K562 (cell line): ENCODE measurements at regions not wholly inside any gene's neighbourhood (a gene's known extent, or its start where the extent isn't known, plus 50 kb on each side); places are given as distances from the start of the nearest gene placed in this dataset.
A peak's percentile ranks its signal among the peaks of the same experiment; 100 is the strongest.

Experiments used
- ATAC-seq: fragments of 200-7000 bp; cut with Tn5 transposase; 3 replicates; pipeline ENCODE4 v1.9.1; 2020; ENCODE audit warnings: moderate library complexity
- BruUV-seq: library from RNA; stranded (reverse); fragments of 400-500 nt; replicated peaks from 2 replicates; lab custom pipeline; 2021; lab: Mats Ljungman, UMichigan
- CTCF ChIA-PET: fragments of 300-600 bp; formaldehyde crosslinking; extraction: SDS; loops from one replicate; lab custom pipeline; 2021; ENCODE audit warnings: low intra/inter-chr PET ratio; lab: Yijun Ruan, JAX
- POLR2A ChIA-PET: fragments of 300-600, 350-650 bp; sonication (Branson Sonifier 250); formaldehyde crosslinking; extraction: SDS; loops from one replicate; lab custom pipeline; 2021; ENCODE audit warnings: antibody characterized with exemption, inconsistent platforms; lab: Yijun Ruan, JAX
- DNase-seq, 4 experiments: peaks; one replicate each; pipeline versions ENCODE4 v3.0.0 to v3.0.0-alpha.2; 2011 to 2018; ENCODE audit warnings: low spot score in 3 of 4, mixed read lengths in 3 of 4; ENCODE audit errors: extremely low read depth in 1 of 4
- FAIRE-seq: peaks from 2 replicates; lab custom pipeline; 2011; peaks lifted over from hg19 to GRCh38; lab: Jason Lieb, UNC
- H2AFZ ChIP-seq: 2 replicates; pipeline ENCODE4 v1.6.0; 2011; ENCODE audit warnings: low read depth, low read length, control low read depth, inconsistent platforms
- H3K27ac ChIP-seq: fragments of 200-600 bp; 3 replicates; pipeline ENCODE4 v1.8.0; 2011; ENCODE audit warnings: low read depth, mild to moderate bottlenecking, control low read depth, inconsistent platforms, low read length, moderate library complexity, mixed read lengths; ENCODE audit errors: extremely low read depth
- H3K27me3 ChIP-seq, 2 experiments: fragments of 300-600 bp in 1 of 2; 2 replicates in 1 of 2; 3 replicates in 1 of 2; pipeline versions ENCODE4 v1.6.0 to v1.8.0; 2011; ENCODE audit warnings: inconsistent platforms in 2 of 2, low read length in 2 of 2, mild to moderate bottlenecking in 1 of 2, mixed read lengths in 1 of 2, moderate library complexity in 1 of 2; ENCODE audit not compliant: control insufficient read depth in 2 of 2, insufficient read depth in 2 of 2
- H3K36me3 ChIP-seq: fragments of 300-600 bp; 3 replicates; pipeline ENCODE4 v1.8.0; 2011; ENCODE audit warnings: mild to moderate bottlenecking, low read length, inconsistent platforms; ENCODE audit not compliant: control insufficient read depth, insufficient read depth
- H3K4me1 ChIP-seq, 2 experiments: fragments of 200-600 bp in 1 of 2; replicated peaks in 1 of 2; 2 replicates in 1 of 2; 3 replicates in 1 of 2; pipeline versions ENCODE4 v1.5.1 to v1.8.0; 2011; ENCODE audit warnings: inconsistent platforms in 2 of 2, low read length in 2 of 2, mild to moderate bottlenecking in 1 of 2, mixed read lengths in 1 of 2, moderate library complexity in 1 of 2; ENCODE audit not compliant: control insufficient read depth in 2 of 2, insufficient read depth in 2 of 2
- H3K4me2 ChIP-seq: 2 replicates; pipeline ENCODE4 v1.6.1; 2011; ENCODE audit warnings: low read length, control low read depth, inconsistent platforms, mixed read lengths; ENCODE audit not compliant: insufficient read depth
- H3K4me3 ChIP-seq: fragments of 200-600 bp; sonication (generic), shearing (Covaris generic); 2 replicates; pipeline ENCODE4 v1.5.1; 2016; ENCODE audit warnings: control low read depth, inconsistent platforms
- H3K79me2 ChIP-seq: fragments of 200-600 bp; 3 replicates; pipeline ENCODE4 v1.8.0; 2011; ENCODE audit warnings: low read length, inconsistent platforms; ENCODE audit not compliant: control insufficient read depth, insufficient read depth
- H3K9ac ChIP-seq, 2 experiments: 2 replicates each; pipeline versions ENCODE4 v1.6.0 to v1.6.1; 2011; ENCODE audit warnings: low read depth in 2 of 2, low read length in 2 of 2, control low read depth in 1 of 2, inconsistent platforms in 1 of 2, mild to moderate bottlenecking in 1 of 2, mixed read lengths in 1 of 2; ENCODE audit not compliant: insufficient read depth in 1 of 2
- H3K9me1 ChIP-seq: one replicate; pipeline ENCODE4 v1.6.0; 2011; ENCODE audit warnings: inconsistent platforms, mild to moderate bottlenecking, low read length, moderate library complexity; ENCODE audit not compliant: control insufficient read depth, insufficient read depth
- H3K9me3 ChIP-seq: replicated peaks from 2 replicates; pipeline ENCODE4 v1.5.1; 2011; ENCODE audit warnings: low read depth, low read length, inconsistent platforms; ENCODE audit not compliant: control insufficient read depth, insufficient read depth
- H4K20me1 ChIP-seq: replicated peaks from 2 replicates; pipeline ENCODE4 v1.6.1; 2011; ENCODE audit warnings: low read length, inconsistent platforms, mixed read lengths; ENCODE audit not compliant: control insufficient read depth, insufficient read depth
- CTBP1 ChIP-seq: fragments of 450-650 bp; IDR thresholded peaks from 2 replicates; pipeline ENCODE4 v1.6.1; 2016; ENCODE audit warnings: borderline replicate concordance
- NFIC ChIP-seq: fragments of 450-650 bp; IDR thresholded peaks from 2 replicates; pipeline ENCODE4 v1.6.1; 2017; ENCODE audit warnings: mild to moderate bottlenecking, inconsistent platforms
- ZNF408 ChIP-seq: fragments of 250-450 bp; sonication (Bioruptor Pico); IDR thresholded peaks from 2 replicates; pipeline ENCODE4 v1.4.0; 2020; ENCODE audit warnings: low read depth, mild to moderate bottlenecking, moderate library complexity
- WGBS: fragments of 100-300 bp; shearing (Covaris generic); methylation state at CpG from one replicate; pipeline ENCODE4 v1.1.6; 2016; ENCODE audit warnings: low coverage, mixed read lengths; ENCODE audit not compliant: insufficient coverage; ENCODE audit errors: missing lambda C conversion rate; 5-methylcytosine and 5-hydroxymethylcytosine counted together
- in situ Hi-C: fragments of 300-500 bp; cut with MboI; formaldehyde crosslinking; loops from 4 replicates; pipeline ENCODE4 v1.15.0; 2018; ENCODE audit warnings: inconsistent platforms, mixed read lengths
- intact Hi-C: fragments of 100-400 bp; cut with micrococcal nuclease; formaldehyde crosslinking; loops from 2 replicates; pipeline ENCODE4 v1.14.2; 2022
- TF ChIP-seq, protein P1 (sequence below): sonication (generic); formaldehyde crosslinking; IDR thresholded peaks from 2 replicates; pipeline ENCODE4 v1.8.1; 2022; ENCODE audit warnings: missing genetic modification reagents

- 1% methylated on average over 13 of the region's 13 CpGs for WGBS
- H3K9me3 ChIP-seq = no peaks in the 10 kb centered on the region
- no peaks in the 10 kb centered on the region for H3K36me3 ChIP-seq
- peaks cover 14% of the 10 kb centered on the region; the same call in 1 of the 2 replicates for H4K20me1 ChIP-seq
- POLR2A ChIA-PET = no interaction called here
- TF ChIP-seq, protein P1, sequence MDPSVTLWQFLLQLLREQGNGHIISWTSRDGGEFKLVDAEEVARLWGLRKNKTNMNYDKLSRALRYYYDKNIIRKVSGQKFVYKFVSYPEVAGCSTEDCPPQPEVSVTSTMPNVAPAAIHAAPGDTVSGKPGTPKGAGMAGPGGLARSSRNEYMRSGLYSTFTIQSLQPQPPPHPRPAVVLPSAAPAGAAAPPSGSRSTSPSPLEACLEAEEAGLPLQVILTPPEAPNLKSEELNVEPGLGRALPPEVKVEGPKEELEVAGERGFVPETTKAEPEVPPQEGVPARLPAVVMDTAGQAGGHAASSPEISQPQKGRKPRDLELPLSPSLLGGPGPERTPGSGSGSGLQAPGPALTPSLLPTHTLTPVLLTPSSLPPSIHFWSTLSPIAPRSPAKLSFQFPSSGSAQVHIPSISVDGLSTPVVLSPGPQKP = no peak
- TF ChIP-seq ZNF408 (CRISPR knock-in tag) (no peak), CTBP1 (no peak), NFIC (peak; percentile 56)
- CTCF ChIA-PET = no interaction called here
- H3K4me1 ChIP-seq = peaks cover 0 to 14% of the 10 kb centered on the region in 2 experiments; a peak in 2 of 5 replicates
- H3K27me3 ChIP-seq = peaks cover 7 to 49% of the 10 kb centered on the region in 2 experiments; a peak in 4 of 5 replicates
- ATAC-seq (no peak), FAIRE-seq (no peak), DNase-seq (peak in 1 of 4 experiments; percentile 20)
- in situ Hi-C loops (loop anchor here (25.0 kb wide), 3 partner anchors 262 to 1412 kb away; no protein-coding TSS in a partner anchor), intact Hi-C loops (no loop called here)
- H3K9ac ChIP-seq = peak overlapping the region in 1 of 2 experiments; percentile 36; a peak in 1 of 4 replicates
- H3K4me3 ChIP-seq = no peak overlapping the region
- H3K79me2 ChIP-seq = no peaks in the 10 kb centered on the region
- no peak overlapping the region for H2AFZ ChIP-seq
- H3K27ac ChIP-seq = no peak overlapping the region
- peaks cover 3% of the 10 kb centered on the region for H3K9me1 ChIP-seq
- H3K4me2 ChIP-seq = no peak overlapping the region
- BruUV-seq = no TSS peak
Measured at GRCh38 chr15:20349774-20350498, 191.7 kb downstream of the GOLGA6L6 start.
